ENCODE measurements at regions not wholly inside any gene's neighbourhood (a gene's known extent, or its start where the extent isn't known, plus 50 kb on each side); places are given as distances from the start of the nearest gene placed in this dataset.

- TF ChIP-seq CTCF (IDR thresholded peaks at IDR 0.05; ENCODE audit: low read length) (no peak), EZH2 (optimal IDR thresholded peaks at IDR 0.05; ENCODE audit: low read depth, low read length) (no peak), EZH2phosphoT487 (IDR thresholded peaks at IDR 0.05; ENCODE audit: low read length) (no peak)
Measured at GRCh38 chr13:65936249-65936648, 1293.9 kb downstream of the PCDH9 start.

Measured in MM.1S (cell line).